Endothelial cell of umbilical vein (primary cell): ENCODE measurements at regions not wholly inside any gene's neighbourhood (a gene's known extent, or its start where the extent isn't known, plus 50 kb on each side); places are given as distances from the start of the nearest gene placed in this dataset.

Experiments used
- BruUV-seq: library from RNA; stranded (reverse); fragments of 400-500 nt; replicated peaks from 2 replicates; lab custom pipeline; 2021; lab: Mats Ljungman, UMichigan
- CTCF ChIA-PET: fragments of 300-600, 350-600 bp; sonication (Branson Sonifier 250); formaldehyde crosslinking; loops from one replicate; lab custom pipeline; 2021; ENCODE audit warnings: antibody characterized with exemption, inconsistent platforms; lab: Charles Lee
- POLR2A ChIA-PET: fragments of 300-600, 350-600 bp; sonication (Branson Sonifier 250); formaldehyde crosslinking; loops from one replicate; lab custom pipeline; 2021; ENCODE audit warnings: antibody characterized with exemption, inconsistent platforms; lab: Charles Lee
- DNase-seq: peaks from one replicate; pipeline ENCODE4 v3.0.0-alpha.2; 2011; ENCODE audit warnings: low read depth, low spot score
- FAIRE-seq: peaks from 2 replicates; lab custom pipeline; 2011; peaks lifted over from hg19 to GRCh38; lab: Jason Lieb, UNC
- H2AFZ ChIP-seq: 2 replicates; pipeline ENCODE4 v1.6.0; 2012; ENCODE audit warnings: low read depth, low read length, control low read depth, inconsistent platforms
- H3K27ac ChIP-seq: 2 replicates; pipeline ENCODE4 v1.5.1; 2011; ENCODE audit warnings: low read depth, mild to moderate bottlenecking, control low read depth, low read length, moderate library complexity; ENCODE audit not compliant: insufficient read depth
- H3K27me3 ChIP-seq, 2 experiments: 2 replicates each; pipeline versions ENCODE4 v1.6.0 to v1.6.1; 2011; ENCODE audit warnings: low read length in 2 of 2, mixed read lengths in 1 of 2; ENCODE audit not compliant: control insufficient read depth in 2 of 2, insufficient read depth in 2 of 2
- H3K36me3 ChIP-seq, 2 experiments: 2 replicates in 1 of 2; 3 replicates in 1 of 2; pipeline ENCODE4 v1.5.1; 2011; ENCODE audit warnings: low read length in 2 of 2, mild to moderate bottlenecking in 1 of 2, moderate library complexity in 1 of 2; ENCODE audit not compliant: control insufficient read depth in 2 of 2, insufficient read depth in 2 of 2; ENCODE audit errors: extremely low read depth in 1 of 2
- H3K4me1 ChIP-seq: 3 replicates; pipeline ENCODE4 v1.5.1; 2011; ENCODE audit warnings: mild to moderate bottlenecking, low read length; ENCODE audit not compliant: control insufficient read depth, insufficient read depth; ENCODE audit errors: extremely low read depth
- H3K4me2 ChIP-seq: 2 replicates; pipeline ENCODE4 v1.6.1; 2011; ENCODE audit warnings: low read length, control low read depth, mixed read lengths; ENCODE audit not compliant: insufficient read depth
- H3K4me3 ChIP-seq, 3 experiments: fragments of 200-600 bp in 1 of 3; sonication (generic), shearing (Covaris generic) in 1 of 3; replicated peaks in 1 of 3; 2 replicates each; pipeline ENCODE4 v1.5.1; 2011 to 2016; ENCODE audit warnings: control low read depth in 3 of 3, low read length in 3 of 3, mild to moderate bottlenecking in 2 of 3, inconsistent platforms in 1 of 3, low read depth in 1 of 3, moderate library complexity in 1 of 3; ENCODE audit not compliant: insufficient read depth in 1 of 3
- H3K79me2 ChIP-seq: 2 replicates; pipeline ENCODE4 v1.6.0; 2012; ENCODE audit warnings: low read length, inconsistent platforms; ENCODE audit not compliant: control insufficient read depth, insufficient read depth
- H3K9ac ChIP-seq: replicated peaks from 2 replicates; pipeline ENCODE3; 2011; ENCODE audit warnings: low read length, control low read depth; ENCODE audit not compliant: insufficient read depth; ENCODE audit errors: extremely low read depth
- H3K9me1 ChIP-seq: replicated peaks from 3 replicates; pipeline ENCODE4 v1.6.0; 2011; ENCODE audit warnings: mild to moderate bottlenecking, low read length; ENCODE audit not compliant: control insufficient read depth, insufficient read depth; ENCODE audit errors: extremely low read depth
- H3K9me3 ChIP-seq: replicated peaks from 2 replicates; pipeline ENCODE4 v1.5.1; 2012; ENCODE audit warnings: low read length, inconsistent platforms; ENCODE audit not compliant: control insufficient read depth, insufficient read depth
- H4K20me1 ChIP-seq: replicated peaks from 2 replicates; pipeline ENCODE3; 2011; ENCODE audit warnings: mild to moderate bottlenecking, low read length; ENCODE audit not compliant: control insufficient read depth, insufficient read depth; ENCODE audit errors: extremely low read depth
- EZH2 ChIP-seq: IDR thresholded peaks from 2 replicates; pipeline ENCODE4 v1.6.1; 2012; ENCODE audit warnings: borderline replicate concordance, low read depth, mild to moderate bottlenecking, moderate library complexity, low read length, inconsistent platforms; ENCODE audit not compliant: severe bottlenecking
- FOS ChIP-seq: IDR thresholded peaks from 2 replicates; pipeline ENCODE4 v1.6.1; 2011; ENCODE audit warnings: mild to moderate bottlenecking, low read length, moderate library complexity, borderline replicate concordance; ENCODE audit not compliant: insufficient read depth
- GATA2 ChIP-seq: IDR thresholded peaks from 2 replicates; pipeline ENCODE4 v1.7.0; 2011; ENCODE audit warnings: low read depth, mild to moderate bottlenecking, moderate library complexity, mixed read lengths, low read length; ENCODE audit not compliant: insufficient read length, insufficient read depth
- JUN ChIP-seq: IDR thresholded peaks from 2 replicates; pipeline ENCODE4 v1.6.1; 2011; ENCODE audit warnings: borderline replicate concordance, low read depth; ENCODE audit not compliant: insufficient read length, insufficient read depth
- MYC ChIP-seq: IDR thresholded peaks from one replicate; pipeline ENCODE4 v1.6.1; 2011; ENCODE audit warnings: mild to moderate bottlenecking, low read depth, low read length
- POLR2A ChIP-seq: IDR thresholded peaks from 2 replicates; pipeline ENCODE4 v1.6.1; 2012; ENCODE audit warnings: low read depth, mild to moderate bottlenecking, control low read depth, low read length
- POLR2AphosphoS5 ChIP-seq: IDR thresholded peaks from 2 replicates; pipeline ENCODE4 v1.6.1; 2012; ENCODE audit warnings: low read depth, mild to moderate bottlenecking, control low read depth, low read length, moderate library complexity; ENCODE audit not compliant: insufficient read depth
- dilution Hi-C: fragments of 300-500 bp; cut with MboI; formaldehyde crosslinking; loops from one replicate; pipeline ENCODE4 v1.15.0; 2019; ENCODE audit warnings: low sequenced_read_pairs; ENCODE audit not compliant: extremely low pct_ligation_motif_present
- intact Hi-C: fragments of 100-400 bp; cut with micrococcal nuclease; formaldehyde crosslinking; loops from one replicate; pipeline ENCODE4 v1.10.0; 2022
- TF ChIP-seq, protein P1 (sequence below), 2 donors: IDR thresholded peaks; 1 replicate in 1 of 2; 2 replicates in 1 of 2; pipeline ENCODE4 v1.5.1; 2011; ENCODE audit warnings: low read length in 2 of 2, mild to moderate bottlenecking in 2 of 2, moderate library complexity in 2 of 2, control low read depth in 1 of 2, inconsistent platforms in 1 of 2, low read depth in 1 of 2; ENCODE audit not compliant: insufficient read depth in 1 of 2; ENCODE audit errors: extremely low read depth in 1 of 2
- TF ChIP-seq, protein P2 (sequence below): IDR thresholded peaks from 2 replicates; pipeline ENCODE4 v1.6.1; 2011; ENCODE audit not compliant: insufficient read depth, insufficient read length

- H3K4me3 ChIP-seq, result no peak overlapping the region
- H3K27ac ChIP-seq, result no peak overlapping the region
- FAIRE-seq (no peak), DNase-seq (no peak)
- TF ChIP-seq EZH2, result no peak
- no peak for TF ChIP-seq FOS
- TF ChIP-seq GATA2, result no peak
- no peak for TF ChIP-seq JUN
- TF ChIP-seq, protein P1, sequence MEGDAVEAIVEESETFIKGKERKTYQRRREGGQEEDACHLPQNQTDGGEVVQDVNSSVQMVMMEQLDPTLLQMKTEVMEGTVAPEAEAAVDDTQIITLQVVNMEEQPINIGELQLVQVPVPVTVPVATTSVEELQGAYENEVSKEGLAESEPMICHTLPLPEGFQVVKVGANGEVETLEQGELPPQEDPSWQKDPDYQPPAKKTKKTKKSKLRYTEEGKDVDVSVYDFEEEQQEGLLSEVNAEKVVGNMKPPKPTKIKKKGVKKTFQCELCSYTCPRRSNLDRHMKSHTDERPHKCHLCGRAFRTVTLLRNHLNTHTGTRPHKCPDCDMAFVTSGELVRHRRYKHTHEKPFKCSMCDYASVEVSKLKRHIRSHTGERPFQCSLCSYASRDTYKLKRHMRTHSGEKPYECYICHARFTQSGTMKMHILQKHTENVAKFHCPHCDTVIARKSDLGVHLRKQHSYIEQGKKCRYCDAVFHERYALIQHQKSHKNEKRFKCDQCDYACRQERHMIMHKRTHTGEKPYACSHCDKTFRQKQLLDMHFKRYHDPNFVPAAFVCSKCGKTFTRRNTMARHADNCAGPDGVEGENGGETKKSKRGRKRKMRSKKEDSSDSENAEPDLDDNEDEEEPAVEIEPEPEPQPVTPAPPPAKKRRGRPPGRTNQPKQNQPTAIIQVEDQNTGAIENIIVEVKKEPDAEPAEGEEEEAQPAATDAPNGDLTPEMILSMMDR (IDR thresholded peaks at IDR 0.05; ENCODE audit: extremely low read depth in 1 of 2, insufficient read depth in 1 of 2, low read depth in 1 of 2, low read length in 2 of 2), result no peak
- TF ChIP-seq MYC, result no peak
- no peak for TF ChIP-seq POLR2AphosphoS5
- no peak for TF ChIP-seq POLR2A
- TF ChIP-seq, protein P2, sequence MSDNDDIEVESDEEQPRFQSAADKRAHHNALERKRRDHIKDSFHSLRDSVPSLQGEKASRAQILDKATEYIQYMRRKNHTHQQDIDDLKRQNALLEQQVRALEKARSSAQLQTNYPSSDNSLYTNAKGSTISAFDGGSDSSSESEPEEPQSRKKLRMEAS, result no peak
- ChIA-PET CTCF (no interaction called here), POLR2A (no interaction called here)
- no peaks in the 10 kb centered on the region for H4K20me1 ChIP-seq
- dilution Hi-C loops, result no loop called here
- intact Hi-C loops, result no loop called here
- no peak overlapping the region for H3K4me2 ChIP-seq
- H2AFZ ChIP-seq, result no peak overlapping the region
- no peaks in the 10 kb centered on the region for H3K36me3 ChIP-seq
- BruUV-seq, result no TSS peak
- H3K79me2 ChIP-seq, result no peaks in the 10 kb centered on the region
- no peaks in the 10 kb centered on the region for H3K9me3 ChIP-seq
- H3K27me3 ChIP-seq, result peaks cover 17 to 36% of the 10 kb centered on the region in 2 experiments
- no peak overlapping the region for H3K9ac ChIP-seq
- H3K9me1 ChIP-seq, result no peaks in the 10 kb centered on the region
- H3K4me1 ChIP-seq, result no peaks in the 10 kb centered on the region
Observed at GRCh38 chr10:33753389-33753788, 418.9 kb upstream of the NRP1 start.
